HG03439 (cell line): ENCODE measurements at regions not wholly inside any gene's neighbourhood (a gene's known extent, or its start where the extent isn't known, plus 50 kb on each side); places are given as distances from the start of the nearest gene placed in this dataset.
"Not testable (repeated sequence)": the region's sequence is repeated elsewhere in the genome, so short reads cannot be mapped to it uniquely, and the experiment has no call there.

ENCODE experiments used
- ATAC-seq: cut with Tn5 transposase; IDR thresholded peaks from one replicate; pipeline ENCODE4 v1.9.1; 2021; ENCODE audit warnings: mild to moderate bottlenecking, moderate library complexity; ENCODE audit not compliant: unreplicated experiment

GRCh38 chr3:28028554-28028953 is 212.9 kb upstream of the CMC1 start:
- no peak for ATAC-seq

GRCh38 chr3:28033059-28033784 is 208.2 kb upstream of the CMC1 start:
- no peak for ATAC-seq

DNA sequence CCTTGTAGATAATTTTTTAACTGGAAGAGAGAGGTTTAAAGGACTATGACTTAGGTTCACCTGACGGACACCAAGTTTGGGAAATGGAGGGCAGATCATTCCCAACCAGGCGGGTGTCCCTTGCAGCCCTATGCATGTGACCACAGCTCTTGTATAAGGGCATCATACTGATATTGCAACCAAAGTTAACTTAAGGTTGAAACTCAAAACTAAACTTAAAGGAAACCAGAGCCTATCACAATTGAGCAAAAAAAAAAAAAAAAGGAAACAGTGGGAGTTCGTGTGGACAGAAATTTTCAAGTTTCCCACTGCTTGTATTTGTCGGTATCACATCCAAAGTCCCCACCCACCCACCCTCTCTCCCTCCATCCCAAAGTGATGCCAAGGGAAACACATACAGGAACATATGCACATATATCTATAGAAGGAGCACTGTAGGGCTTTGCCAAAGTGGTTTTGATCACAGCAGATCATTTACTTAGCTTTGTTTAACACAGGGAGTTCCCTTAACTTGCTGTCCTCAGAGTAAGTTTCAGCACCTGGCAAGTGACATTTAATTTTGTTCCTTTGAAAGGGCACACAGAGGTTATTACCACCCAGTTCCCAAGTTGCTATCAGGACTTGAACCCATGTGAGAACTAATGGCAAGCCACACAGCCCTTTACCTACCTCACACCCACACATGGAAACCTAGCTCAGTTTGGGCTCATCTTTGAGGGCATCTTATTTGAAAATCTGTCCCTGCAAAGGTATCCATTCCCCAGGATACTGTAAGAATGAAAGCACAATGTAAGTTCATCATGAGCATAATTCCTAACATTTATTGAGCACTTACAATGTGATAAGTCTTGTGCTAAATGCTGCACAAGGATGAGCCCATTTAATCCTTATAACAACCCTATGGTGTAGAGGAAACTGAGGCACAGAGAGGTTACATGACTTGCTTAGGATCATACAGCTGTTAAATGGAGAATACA is 204.5 kb upstream of the CMC1 start:
- ATAC-seq, result no peak

DNA sequence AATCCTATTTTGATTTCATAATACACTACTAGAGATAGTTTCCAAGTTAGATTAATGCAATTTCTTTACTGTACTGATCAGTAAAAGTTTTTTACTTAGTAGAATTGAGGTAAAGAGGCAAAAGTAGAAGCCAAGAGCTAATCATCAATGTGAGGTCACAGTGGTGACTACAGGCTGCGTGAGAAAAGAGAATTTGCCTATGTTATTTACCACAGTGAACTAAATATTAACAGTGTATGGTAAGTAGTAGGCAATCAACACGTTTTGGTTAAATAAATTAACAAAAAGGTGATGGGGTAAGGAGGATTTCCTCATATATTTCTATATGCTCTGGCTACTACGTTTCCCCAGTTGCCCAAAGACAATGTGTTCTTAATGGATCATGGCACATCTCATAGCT is 202.2 kb upstream of the CMC1 start:
- ATAC-seq, result no peak

DNA sequence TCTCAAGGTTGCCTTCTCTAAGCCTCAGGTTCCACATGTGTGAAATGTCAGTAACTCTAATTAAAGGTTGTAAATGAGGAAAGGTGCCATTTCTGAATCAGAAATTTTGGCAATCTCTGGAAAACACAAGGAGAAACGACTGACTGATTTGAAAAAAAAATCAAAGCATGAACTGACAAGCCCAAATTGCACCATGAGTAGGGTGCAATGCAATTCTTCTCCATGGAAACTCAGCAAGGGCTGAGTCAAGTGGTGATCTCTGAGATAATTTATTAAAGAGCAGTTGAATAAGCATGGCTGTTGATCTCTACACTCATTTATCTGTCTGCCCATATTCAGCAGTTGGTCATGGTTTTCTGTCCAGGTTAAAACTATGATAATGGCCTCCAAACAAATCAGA is 201.6 kb upstream of the CMC1 start:
- no peak for ATAC-seq

- no peak for ATAC-seq
Observed at GRCh38 chr3:28042095-28042635, 199.3 kb upstream of the CMC1 start.

DNA sequence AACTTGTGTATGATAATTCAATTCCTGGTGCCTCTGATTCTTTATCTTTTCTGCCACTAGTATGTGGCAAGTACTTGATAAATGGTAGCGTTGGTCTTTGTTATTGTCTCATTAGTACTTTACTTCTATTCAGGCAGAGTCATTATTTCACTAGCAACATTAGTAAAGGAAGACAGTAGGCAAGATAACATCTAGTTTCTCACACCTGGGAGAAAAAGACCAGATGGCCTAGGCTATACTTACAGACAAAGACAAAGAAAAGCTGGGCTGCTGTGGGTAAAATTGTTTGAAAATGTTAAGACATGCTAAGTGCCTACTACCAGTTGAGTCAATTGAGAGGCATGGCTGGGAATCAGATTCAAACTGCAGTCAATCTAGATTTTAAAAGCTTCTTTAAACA is 198.7 kb upstream of the CMC1 start:
- ATAC-seq, result no peak

GRCh38 chr3:28050120-28050519 is 191.3 kb upstream of the CMC1 start:
- no peak for ATAC-seq

DNA sequence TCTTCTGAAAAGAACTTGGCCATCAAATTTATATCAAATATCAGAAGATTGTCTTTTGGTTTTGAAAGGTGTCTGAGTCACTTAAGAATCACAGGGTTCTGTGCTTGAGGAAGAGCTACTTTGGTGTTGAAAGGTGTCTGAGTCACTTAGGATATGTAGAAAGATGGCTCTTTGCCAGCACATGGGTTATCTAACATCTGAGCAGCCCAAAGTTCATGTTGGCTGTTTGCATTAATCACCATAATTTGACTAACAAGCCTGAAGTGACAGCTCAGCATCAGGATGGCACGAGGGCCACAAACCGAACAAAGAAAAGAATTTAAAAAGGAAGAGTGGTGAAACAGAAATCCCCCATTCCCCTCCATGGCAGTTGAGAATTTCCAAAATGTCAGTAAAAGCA is 190.5 kb upstream of the CMC1 start:
- ATAC-seq, result no peak

DNA sequence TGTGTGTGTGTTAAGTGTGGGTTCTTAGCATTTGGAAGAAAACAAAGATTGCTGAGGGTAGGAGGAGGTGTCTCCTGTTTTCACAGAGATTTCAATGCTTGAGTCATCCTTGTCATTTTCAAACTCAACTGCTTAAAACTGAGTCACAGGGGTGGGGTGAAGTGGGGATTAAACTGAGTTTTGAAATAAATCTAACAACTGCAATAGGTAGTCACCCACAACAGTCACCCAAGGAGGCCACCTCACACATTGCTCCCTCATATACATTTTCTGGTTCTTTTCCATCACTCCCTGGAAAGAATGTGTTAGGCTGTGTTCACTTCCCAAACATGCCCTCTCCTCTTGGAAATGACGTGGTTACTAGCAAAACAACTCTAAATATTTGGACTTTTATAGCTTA is 187.7 kb upstream of the CMC1 start:
- no peak for ATAC-seq

DNA sequence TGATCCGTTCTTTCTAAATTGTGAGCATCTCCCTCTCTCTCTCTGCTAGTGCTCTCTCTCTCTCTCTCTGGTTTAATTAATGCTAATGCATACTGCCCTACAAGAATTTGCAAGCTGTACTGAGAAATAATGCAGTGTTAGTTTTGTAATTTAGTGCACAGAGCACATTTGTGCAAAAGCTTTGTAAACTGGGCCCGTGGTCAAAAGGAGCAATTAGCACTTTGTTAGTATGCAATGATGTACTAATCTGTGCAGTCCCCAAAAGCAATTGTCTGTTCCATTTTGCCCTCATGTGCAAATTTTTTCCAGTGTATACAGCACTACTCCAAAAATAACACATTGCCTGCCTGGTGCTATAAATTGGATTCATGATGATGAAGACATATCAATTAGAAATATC is 184.6 kb upstream of the CMC1 start:
- ATAC-seq, result no peak

- ATAC-seq, result no peak
Observed at GRCh38 chr3:28057539-28057938, 183.9 kb upstream of the CMC1 start.

DNA sequence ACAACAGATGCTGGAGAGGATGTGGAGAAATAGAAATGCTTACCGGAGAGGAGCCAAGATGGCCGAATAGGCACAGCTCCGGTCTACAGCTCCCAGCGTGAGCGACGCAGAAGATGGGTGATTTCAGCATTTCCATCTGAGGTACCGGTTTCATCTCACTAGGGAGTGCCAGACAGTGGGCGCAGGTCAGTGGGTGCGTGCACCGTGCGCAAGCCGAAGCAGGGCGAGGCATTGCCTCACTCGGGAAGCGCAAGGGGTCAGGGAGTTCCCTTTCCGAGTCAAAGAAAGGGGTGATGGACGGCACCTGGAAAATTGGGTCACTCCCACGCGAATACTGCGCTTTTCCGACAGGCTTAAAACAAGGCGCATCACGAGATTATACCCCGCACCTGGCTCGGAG is 182.2 kb upstream of the CMC1 start:
- ATAC-seq, result not testable (repeated sequence)

DNA sequence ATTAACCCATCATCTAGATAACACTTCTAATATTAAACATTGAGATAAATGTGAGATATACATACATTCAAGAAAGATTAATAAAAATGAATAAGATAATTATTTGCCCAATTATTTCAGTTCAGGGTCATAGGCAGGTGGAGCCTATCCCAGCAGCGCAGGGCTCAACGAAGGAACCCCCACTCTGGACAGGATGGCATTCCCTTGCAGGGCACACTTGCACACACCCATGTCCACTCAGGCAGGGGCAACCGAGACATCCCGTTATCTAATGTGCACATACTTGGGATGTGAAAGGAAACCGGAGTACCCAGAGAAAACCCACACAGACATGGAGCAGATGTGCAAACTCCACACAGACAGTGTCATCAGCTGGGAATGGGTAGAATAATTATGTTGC is 175.4 kb upstream of the CMC1 start:
- ATAC-seq, result no peak

DNA sequence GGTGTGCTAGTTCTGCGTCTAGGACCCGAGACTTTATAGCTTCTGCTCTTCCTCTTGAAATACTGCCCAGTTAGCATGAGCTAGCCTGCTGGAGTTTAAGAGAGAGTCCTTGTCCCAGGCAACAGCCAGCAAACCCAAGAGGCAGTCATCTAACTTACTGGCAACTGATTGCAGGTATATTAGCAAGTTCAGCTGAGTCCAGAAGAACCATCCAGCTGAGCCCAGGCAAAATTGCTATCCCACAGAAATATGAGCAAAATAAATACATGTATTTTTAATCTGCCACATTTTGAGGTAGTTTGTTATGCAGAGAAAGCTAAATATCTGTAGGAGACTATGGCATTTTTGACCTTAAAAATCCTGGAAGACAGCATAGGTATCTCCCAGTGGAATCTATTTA is 174.4 kb upstream of the CMC1 start:
- ATAC-seq, result no peak

DNA sequence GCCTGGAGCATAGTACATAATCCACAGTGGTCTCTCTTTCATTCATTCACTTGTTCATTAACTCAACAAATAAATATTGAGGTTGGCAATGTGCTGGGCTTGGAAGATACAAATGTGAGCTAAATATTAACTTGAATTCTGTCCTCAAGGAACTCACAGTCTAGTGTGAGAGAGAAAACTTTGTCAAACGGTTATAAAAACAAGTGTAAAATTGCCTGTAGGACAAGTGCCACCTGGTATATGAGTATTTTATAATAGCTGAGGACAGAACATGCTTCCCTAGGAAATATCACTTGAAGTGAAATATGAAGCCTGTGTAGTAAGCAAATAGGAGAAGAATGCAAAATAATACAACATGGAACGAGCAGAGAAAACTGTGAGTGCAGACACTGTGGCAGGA is 173.1 kb upstream of the CMC1 start:
- ATAC-seq, result no peak

DNA sequence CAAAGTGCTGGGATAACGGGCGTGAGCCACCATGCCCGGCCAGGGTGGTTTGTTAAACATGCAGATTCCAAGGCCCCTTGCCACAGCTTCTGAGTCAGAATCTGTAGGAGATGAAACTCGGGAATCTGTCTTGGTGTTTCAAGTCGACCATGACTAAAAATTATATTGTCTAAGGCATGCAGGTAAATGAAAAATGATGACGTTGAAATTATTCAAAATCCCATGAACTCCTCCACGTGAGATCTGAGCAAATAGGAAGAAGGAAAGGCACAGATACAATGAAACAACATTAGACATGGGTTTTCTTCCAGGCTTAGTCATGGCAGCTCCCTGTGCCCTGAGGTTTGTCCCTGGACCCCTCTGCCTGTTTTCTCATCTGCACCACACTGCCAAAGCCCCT is 172.0 kb upstream of the CMC1 start:
- no peak for ATAC-seq

DNA sequence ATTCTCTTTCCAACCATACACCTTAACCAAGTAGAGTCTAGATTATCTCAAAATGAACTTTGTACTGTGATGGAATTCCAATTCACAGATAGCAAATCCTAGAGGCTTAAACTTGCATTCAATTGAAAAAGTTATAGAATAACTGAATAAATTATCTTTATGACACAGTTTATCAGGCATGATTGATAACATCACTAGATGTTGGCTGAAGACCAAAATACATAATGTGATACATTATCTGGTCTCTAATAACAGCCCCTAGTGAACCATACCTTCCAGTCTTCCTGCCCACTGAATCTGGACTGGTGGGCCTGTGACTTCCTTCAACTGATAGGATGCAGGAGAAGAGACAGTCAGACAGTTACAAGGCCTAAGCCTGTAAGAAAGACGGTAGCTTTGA is 165.2 kb upstream of the CMC1 start:
- no peak for ATAC-seq

DNA sequence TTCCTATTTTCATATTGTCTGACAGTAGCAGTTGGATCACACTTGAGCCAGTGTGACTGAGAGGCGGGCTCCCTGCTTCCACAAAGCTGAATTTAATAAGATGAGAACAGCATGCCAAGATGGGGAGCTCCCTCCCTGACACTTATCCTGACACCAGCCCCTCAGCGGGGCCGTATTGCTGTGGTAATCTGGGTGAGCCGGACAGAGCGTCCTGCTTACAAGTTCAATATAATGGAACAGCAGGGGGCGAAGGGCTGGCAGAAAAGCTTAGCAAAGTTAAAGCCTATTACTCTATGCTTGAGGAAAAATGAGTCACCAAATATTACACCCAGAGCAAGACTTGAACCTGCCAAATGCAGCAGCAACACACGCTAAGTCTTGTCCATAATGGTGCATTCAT is 163.8 kb upstream of the CMC1 start:
- ATAC-seq, result no peak

DNA sequence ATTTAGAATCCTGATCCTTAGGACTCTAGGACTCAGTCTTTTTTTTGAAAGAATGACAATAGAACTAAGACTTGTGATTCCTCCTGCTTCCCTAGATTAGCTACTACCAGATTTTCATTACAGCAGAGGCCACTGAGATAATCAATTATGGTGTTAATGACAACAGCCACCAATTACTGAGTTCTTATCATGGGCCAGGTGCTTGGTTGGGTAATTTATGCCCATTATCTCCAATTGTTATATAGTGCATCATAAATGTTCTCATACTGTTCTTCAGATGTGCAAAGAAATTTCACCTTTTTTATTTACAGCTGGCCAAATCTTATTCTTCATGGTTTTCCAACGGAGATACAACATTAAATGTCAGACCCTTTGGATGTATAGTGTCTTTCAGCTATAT is 162.9 kb upstream of the CMC1 start:
- ATAC-seq, result no peak

DNA sequence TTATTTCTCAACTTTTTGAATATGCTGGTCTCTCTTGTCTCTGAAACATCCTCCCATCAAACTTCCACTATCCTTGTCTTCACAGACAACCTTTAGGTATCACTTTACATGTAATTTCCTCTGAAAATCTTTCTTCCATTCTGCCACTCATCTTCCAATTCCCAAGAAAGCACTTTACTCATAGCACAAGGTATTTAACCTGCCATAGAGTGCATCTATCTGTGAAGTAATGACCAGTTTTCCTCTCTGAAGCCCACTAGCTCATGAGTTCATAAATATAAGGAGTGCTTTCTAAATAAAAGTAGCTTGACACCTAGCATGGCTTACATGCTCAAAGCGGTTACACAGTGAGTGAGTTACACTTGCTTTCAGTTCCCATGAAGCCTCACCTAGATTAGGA is 160.7 kb upstream of the CMC1 start:
- no peak for ATAC-seq

GRCh38 chr3:28081533-28081947 is 159.9 kb upstream of the CMC1 start:
- ATAC-seq, result peak; percentile 73
